K562 (cell line): ENCODE measurements at regions not wholly inside any gene's neighbourhood (a gene's known extent, or its start where the extent isn't known, plus 50 kb on each side); places are given as distances from the start of the nearest gene placed in this dataset.

Experiments used
- ETV6 ChIP-seq, 3 experiments: fragments of 150-350 bp in 1 of 3; sonication (generic) in 1 of 3; formaldehyde crosslinking in 1 of 3; IDR thresholded peaks; 2 replicates each; pipeline versions ENCODE4 v1.6.1 to v1.8.0; 2014 to 2022; ENCODE audit warnings: borderline replicate concordance in 2 of 3, low read depth in 2 of 3, antibody characterized with exemption in 1 of 3, low read length in 1 of 3, mild to moderate bottlenecking in 1 of 3, missing genetic modification reagents in 1 of 3
- POLR2A ChIP-seq: fragments of 450-650 bp; conservative IDR thresholded peaks from 2 replicates; pipeline ENCODE4 v1.6.1; 2016
- RFX5 ChIP-seq: IDR thresholded peaks from 2 replicates; pipeline ENCODE4 v1.6.1; 2011; ENCODE audit warnings: low read depth, mild to moderate bottlenecking, improper control_type of control experiment, low read length
- SIN3A ChIP-seq, 2 experiments: fragments of 150-350 bp in 1 of 2; IDR thresholded peaks; 2 replicates each; pipeline ENCODE4 v1.6.1; 2011 to 2016; ENCODE audit warnings: borderline replicate concordance in 2 of 2, low read depth in 2 of 2, low read length in 2 of 2, mild to moderate bottlenecking in 2 of 2, moderate library complexity in 2 of 2; ENCODE audit not compliant: control insufficient read depth in 1 of 2
- SREBF2 ChIP-seq: sonication (generic); formaldehyde crosslinking; IDR thresholded peaks from 2 replicates; pipeline ENCODE4 v1.4.0; 2020; ENCODE audit warnings: mild to moderate bottlenecking, missing genetic modification reagents
- TF ChIP-seq, protein P1 (sequence below), 2 experiments: fragments of 450-650 bp; formaldehyde crosslinking in 1 of 2; IDR thresholded peaks; 2 replicates each; pipeline versions ENCODE4 v1.4.0 to v1.6.1; 2014 to 2020; ENCODE audit warnings: mild to moderate bottlenecking in 2 of 2, borderline replicate concordance in 1 of 2, low read depth in 1 of 2
- TF ChIP-seq, protein P2 (sequence below): fragments of 250-450 bp; sonication (Bioruptor Pico); IDR thresholded peaks from 2 replicates; pipeline ENCODE4 v1.5.1; 2021; ENCODE audit warnings: mild to moderate bottlenecking
- TF ChIP-seq, protein P3 (sequence below): fragments of 200-400 bp; formaldehyde crosslinking; IDR thresholded peaks from 2 replicates; pipeline ENCODE4 v1.6.1; 2017; ENCODE audit warnings: mild to moderate bottlenecking, low read depth, low read length, moderate library complexity

DNA sequence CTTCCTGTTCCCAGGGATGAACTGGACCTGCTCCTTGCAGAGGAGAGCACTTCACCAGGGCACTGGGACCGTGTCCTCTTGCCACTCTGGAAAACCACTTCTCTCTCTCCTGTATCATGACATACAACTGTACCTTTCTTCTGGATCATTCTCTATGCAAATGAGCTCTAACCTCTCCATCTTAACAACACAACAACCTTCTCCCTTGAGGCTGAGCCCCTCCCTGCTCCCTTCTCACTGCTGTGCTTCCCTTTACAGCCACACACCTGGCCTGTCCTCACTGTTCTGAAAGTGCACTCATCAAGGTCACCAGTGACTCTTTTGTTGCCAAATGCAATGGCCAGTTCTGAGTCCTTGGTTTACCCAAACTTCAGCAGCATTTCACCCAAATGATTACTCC, 54.5 kb upstream of the MRPS6 start:
- TF ChIP-seq POLR2A = no peak
- TF ChIP-seq, protein P1, sequence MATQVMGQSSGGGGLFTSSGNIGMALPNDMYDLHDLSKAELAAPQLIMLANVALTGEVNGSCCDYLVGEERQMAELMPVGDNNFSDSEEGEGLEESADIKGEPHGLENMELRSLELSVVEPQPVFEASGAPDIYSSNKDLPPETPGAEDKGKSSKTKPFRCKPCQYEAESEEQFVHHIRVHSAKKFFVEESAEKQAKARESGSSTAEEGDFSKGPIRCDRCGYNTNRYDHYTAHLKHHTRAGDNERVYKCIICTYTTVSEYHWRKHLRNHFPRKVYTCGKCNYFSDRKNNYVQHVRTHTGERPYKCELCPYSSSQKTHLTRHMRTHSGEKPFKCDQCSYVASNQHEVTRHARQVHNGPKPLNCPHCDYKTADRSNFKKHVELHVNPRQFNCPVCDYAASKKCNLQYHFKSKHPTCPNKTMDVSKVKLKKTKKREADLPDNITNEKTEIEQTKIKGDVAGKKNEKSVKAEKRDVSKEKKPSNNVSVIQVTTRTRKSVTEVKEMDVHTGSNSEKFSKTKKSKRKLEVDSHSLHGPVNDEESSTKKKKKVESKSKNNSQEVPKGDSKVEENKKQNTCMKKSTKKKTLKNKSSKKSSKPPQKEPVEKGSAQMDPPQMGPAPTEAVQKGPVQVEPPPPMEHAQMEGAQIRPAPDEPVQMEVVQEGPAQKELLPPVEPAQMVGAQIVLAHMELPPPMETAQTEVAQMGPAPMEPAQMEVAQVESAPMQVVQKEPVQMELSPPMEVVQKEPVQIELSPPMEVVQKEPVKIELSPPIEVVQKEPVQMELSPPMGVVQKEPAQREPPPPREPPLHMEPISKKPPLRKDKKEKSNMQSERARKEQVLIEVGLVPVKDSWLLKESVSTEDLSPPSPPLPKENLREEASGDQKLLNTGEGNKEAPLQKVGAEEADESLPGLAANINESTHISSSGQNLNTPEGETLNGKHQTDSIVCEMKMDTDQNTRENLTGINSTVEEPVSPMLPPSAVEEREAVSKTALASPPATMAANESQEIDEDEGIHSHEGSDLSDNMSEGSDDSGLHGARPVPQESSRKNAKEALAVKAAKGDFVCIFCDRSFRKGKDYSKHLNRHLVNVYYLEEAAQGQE (IDR thresholded peaks at IDR 0.05; ENCODE audit: borderline replicate concordance) = no peak
- TF ChIP-seq, protein P1 (CRISPR knock-in tag; IDR thresholded peaks at IDR 0.05; ENCODE audit: low read depth) = no peak
- no peak for TF ChIP-seq SREBF2 (CRISPR knock-in tag)
- TF ChIP-seq, protein P2, sequence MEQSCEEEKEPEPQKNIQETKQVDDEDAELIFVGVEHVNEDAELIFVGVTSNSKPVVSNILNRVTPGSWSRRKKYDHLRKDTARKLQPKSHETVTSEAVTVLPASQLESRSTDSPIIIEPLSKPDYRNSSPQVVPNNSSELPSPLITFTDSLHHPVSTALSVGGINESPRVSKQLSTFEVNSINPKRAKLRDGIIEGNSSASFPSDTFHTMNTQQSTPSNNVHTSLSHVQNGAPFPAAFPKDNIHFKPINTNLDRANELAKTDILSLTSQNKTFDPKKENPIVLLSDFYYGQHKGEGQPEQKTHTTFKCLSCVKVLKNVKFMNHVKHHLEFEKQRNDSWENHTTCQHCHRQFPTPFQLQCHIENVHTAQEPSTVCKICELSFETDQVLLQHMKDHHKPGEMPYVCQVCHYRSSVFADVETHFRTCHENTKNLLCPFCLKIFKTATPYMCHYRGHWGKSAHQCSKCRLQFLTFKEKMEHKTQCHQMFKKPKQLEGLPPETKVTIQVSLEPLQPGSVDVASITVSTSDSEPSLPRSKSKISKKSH = no peak
- no peak for TF ChIP-seq RFX5
- no peak for TF ChIP-seq SIN3A (IDR thresholded peaks at IDR 0.05; ENCODE audit: borderline replicate concordance in 2 of 2, control insufficient read depth in 1 of 2, low read depth in 2 of 2, low read length in 2 of 2)
- no peak for TF ChIP-seq ETV6 (IDR thresholded peaks at IDR 0.05; ENCODE audit: borderline replicate concordance in 1 of 2, low read depth in 2 of 2, low read length in 1 of 2)
- no peak for TF ChIP-seq ETV6 (CRISPR knock-in tag; IDR thresholded peaks at IDR 0.05; ENCODE audit: borderline replicate concordance)
- TF ChIP-seq, protein P3, sequence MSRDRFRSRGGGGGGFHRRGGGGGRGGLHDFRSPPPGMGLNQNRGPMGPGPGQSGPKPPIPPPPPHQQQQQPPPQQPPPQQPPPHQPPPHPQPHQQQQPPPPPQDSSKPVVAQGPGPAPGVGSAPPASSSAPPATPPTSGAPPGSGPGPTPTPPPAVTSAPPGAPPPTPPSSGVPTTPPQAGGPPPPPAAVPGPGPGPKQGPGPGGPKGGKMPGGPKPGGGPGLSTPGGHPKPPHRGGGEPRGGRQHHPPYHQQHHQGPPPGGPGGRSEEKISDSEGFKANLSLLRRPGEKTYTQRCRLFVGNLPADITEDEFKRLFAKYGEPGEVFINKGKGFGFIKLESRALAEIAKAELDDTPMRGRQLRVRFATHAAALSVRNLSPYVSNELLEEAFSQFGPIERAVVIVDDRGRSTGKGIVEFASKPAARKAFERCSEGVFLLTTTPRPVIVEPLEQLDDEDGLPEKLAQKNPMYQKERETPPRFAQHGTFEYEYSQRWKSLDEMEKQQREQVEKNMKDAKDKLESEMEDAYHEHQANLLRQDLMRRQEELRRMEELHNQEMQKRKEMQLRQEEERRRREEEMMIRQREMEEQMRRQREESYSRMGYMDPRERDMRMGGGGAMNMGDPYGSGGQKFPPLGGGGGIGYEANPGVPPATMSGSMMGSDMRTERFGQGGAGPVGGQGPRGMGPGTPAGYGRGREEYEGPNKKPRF = no peak
